Activated T-cell treated with anti-CD3 and anti-CD28 coated beads, Interleukin-2, amount 50 U/mL, for 24 hours (primary cell): ENCODE measurements at regions not wholly inside any gene's neighbourhood (a gene's known extent, or its start where the extent isn't known, plus 50 kb on each side); places are given as distances from the start of the nearest gene placed in this dataset.

ENCODE experiments used
- DNase-seq: peaks from one replicate; pipeline ENCODE4 v3.0.0-alpha.2; 2020
- H3K27ac Mint-ChIP-seq: 2 replicates; pipeline ENCODE4 v1.8.0; 2020; ENCODE audit warnings: mild to moderate bottlenecking, mixed read lengths
- H3K27me3 Mint-ChIP-seq: 2 replicates; pipeline ENCODE4 v1.8.0; 2020; ENCODE audit warnings: mixed read lengths
- H3K36me3 Mint-ChIP-seq: 2 replicates; pipeline ENCODE4 v1.8.0; 2020; ENCODE audit warnings: low read depth, mixed read lengths
- H3K4me1 Mint-ChIP-seq: 2 replicates; pipeline ENCODE4 v1.8.0; 2020; ENCODE audit warnings: low read depth, mixed read lengths
- H3K4me3 Mint-ChIP-seq: 2 replicates; pipeline ENCODE4 v1.8.0; 2020; ENCODE audit warnings: mild to moderate bottlenecking, moderate library complexity, mixed read lengths
- H3K9me3 Mint-ChIP-seq: 2 replicates; pipeline ENCODE4 v1.8.0; 2020; ENCODE audit warnings: mixed read lengths

GRCh38 chr6:12422848-12423247, 132.7 kb downstream of the EDN1 start:
- peaks cover 12% of the 10 kb centered on the region for H3K27me3 Mint-ChIP-seq
- H3K4me3 Mint-ChIP-seq, result no peak overlapping the region
- no peak for DNase-seq
- H3K4me1 Mint-ChIP-seq, result no peaks in the 10 kb centered on the region
- H3K9me3 Mint-ChIP-seq, result no peaks in the 10 kb centered on the region
- H3K36me3 Mint-ChIP-seq, result no peaks in the 10 kb centered on the region
- H3K27ac Mint-ChIP-seq, result no peak overlapping the region

GRCh38 chr6:12423832-12424231, 133.7 kb downstream of the EDN1 start:
- H3K9me3 Mint-ChIP-seq, result no peaks in the 10 kb centered on the region

GRCh38 chr6:12426121-12426520, 136.0 kb downstream of the EDN1 start:
- peaks cover 9% of the 10 kb centered on the region for H3K27me3 Mint-ChIP-seq
- H3K27ac Mint-ChIP-seq, result no peak overlapping the region
- H3K4me1 Mint-ChIP-seq, result no peaks in the 10 kb centered on the region
- no peak overlapping the region for H3K4me3 Mint-ChIP-seq
- no peak for DNase-seq
- H3K9me3 Mint-ChIP-seq, result no peaks in the 10 kb centered on the region
- H3K36me3 Mint-ChIP-seq, result no peaks in the 10 kb centered on the region

More at GRCh38 chr6:12423832-12424231, 133.7 kb downstream of the EDN1 start:
- Mint-ChIP-seq H3K27ac (no peak overlapping the region), H3K27me3 (peaks cover 12% of the 10 kb centered on the region), H3K36me3 (no peaks in the 10 kb centered on the region), H3K4me3 (no peak overlapping the region), H3K4me1 (no peaks in the 10 kb centered on the region)
- DNase-seq, result no peak

DNA sequence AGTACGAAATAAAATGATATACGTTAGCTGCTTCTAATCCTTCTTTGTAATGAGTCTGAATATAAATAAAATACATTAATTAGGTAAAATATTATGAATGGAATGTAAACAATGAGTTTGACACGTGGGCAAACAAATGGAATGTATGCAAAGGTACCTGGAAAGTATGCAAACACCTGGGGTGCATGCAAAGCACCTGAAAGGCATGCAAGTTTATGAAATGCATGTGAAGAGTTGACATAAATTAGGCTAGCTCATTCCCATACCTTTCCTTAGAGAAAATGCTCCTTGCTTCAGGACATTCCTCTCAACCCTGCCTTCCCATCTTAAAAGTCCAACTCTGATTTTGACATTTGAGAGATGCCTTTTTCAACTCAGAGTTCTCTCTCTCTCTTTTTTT, 140.9 kb downstream of the EDN1 start:
- no peak overlapping the region for H3K27ac Mint-ChIP-seq
- H3K36me3 Mint-ChIP-seq, result no peaks in the 10 kb centered on the region
- H3K4me1 Mint-ChIP-seq, result no peaks in the 10 kb centered on the region
- H3K27me3 Mint-ChIP-seq, result peaks cover 5% of the 10 kb centered on the region
- H3K9me3 Mint-ChIP-seq, result peaks cover 4% of the 10 kb centered on the region
- no peak overlapping the region for H3K4me3 Mint-ChIP-seq
- DNase-seq, result no peak

DNA sequence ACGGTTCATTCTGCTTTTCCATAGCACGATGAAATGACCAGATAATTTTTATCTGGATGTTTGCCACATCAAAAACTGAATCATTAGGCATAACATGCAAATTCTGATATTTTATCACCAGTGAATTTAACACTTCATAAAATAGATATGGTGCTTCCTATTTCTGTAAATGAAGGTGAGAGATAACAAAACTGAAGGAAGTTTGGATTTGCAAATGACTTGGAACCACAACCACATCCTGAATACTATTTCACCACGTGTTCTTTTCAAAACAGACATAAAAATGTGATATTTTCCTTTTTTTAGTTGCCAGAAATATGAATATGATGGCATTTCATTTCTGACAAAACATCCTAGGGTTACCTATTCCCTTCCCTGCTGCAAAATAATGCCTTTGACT, 146.1 kb downstream of the EDN1 start:
- DNase-seq, result no peak

DNA sequence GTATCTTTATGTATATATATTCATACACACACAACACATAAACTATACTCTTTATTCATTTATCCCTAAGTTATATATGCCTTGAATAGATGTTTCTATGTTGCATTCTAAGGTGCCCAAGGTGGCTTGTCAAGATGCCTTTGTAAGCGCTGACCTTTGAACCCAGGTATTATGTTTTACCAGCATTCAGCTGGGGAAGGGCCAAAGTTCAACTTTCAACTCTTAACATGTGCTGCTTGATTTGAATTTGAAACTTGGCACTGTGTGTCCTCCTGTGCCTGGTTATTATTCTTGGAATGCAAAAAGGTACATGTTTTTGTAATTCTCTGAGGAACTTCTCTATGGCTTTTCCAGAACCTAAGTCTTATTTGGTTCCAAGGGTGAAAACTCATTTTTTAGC, 146.5 kb downstream of the EDN1 start:
- H3K27ac Mint-ChIP-seq, result no peak overlapping the region
- no peak for DNase-seq
- H3K4me3 Mint-ChIP-seq, result no peak overlapping the region
- no peaks in the 10 kb centered on the region for H3K4me1 Mint-ChIP-seq
- H3K36me3 Mint-ChIP-seq, result no peaks in the 10 kb centered on the region
- H3K9me3 Mint-ChIP-seq, result peaks cover 4% of the 10 kb centered on the region
- H3K27me3 Mint-ChIP-seq, result peaks cover 8% of the 10 kb centered on the region

More for the DNA sequence above, 146.1 kb downstream of the EDN1 start:
- Mint-ChIP-seq H3K4me3 (no peak overlapping the region), H3K9me3 (peaks cover 4% of the 10 kb centered on the region), H3K36me3 (no peaks in the 10 kb centered on the region), H3K27ac (no peak overlapping the region), H3K4me1 (no peaks in the 10 kb centered on the region), H3K27me3 (peaks cover 6% of the 10 kb centered on the region)

GRCh38 chr6:12439296-12439695, 149.1 kb downstream of the EDN1 start:
- no peaks in the 10 kb centered on the region for H3K4me1 Mint-ChIP-seq
- no peaks in the 10 kb centered on the region for H3K9me3 Mint-ChIP-seq
- H3K4me3 Mint-ChIP-seq, result no peak overlapping the region
- DNase-seq, result no peak
- H3K27me3 Mint-ChIP-seq, result peaks cover 20% of the 10 kb centered on the region
- H3K36me3 Mint-ChIP-seq, result no peaks in the 10 kb centered on the region
- H3K27ac Mint-ChIP-seq, result no peak overlapping the region

DNA sequence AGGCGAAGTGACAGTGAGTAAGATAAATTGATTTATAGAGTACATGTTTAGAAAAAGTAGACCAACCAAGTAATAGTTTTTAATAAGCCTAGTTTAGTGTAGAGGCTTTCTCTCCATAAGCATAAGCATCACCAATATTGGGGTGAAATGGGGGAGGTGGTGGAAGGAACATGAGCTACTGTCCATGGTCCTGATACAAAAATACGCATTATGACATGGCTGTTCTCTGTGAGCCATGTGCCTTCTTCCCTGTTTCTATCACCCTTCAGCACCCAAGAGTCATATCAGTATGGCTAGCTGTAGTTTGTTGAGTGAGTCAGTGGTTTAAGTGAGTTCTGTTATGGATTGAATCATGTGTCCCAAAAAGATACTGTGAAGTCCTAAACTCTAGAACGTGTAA, 150.8 kb downstream of the EDN1 start:
- no peak for DNase-seq
- H3K27me3 Mint-ChIP-seq, result peaks cover 27% of the 10 kb centered on the region
- H3K9me3 Mint-ChIP-seq, result no peaks in the 10 kb centered on the region
- H3K36me3 Mint-ChIP-seq, result no peaks in the 10 kb centered on the region
- no peak overlapping the region for H3K27ac Mint-ChIP-seq
- no peak overlapping the region for H3K4me3 Mint-ChIP-seq
- no peaks in the 10 kb centered on the region for H3K4me1 Mint-ChIP-seq

DNA sequence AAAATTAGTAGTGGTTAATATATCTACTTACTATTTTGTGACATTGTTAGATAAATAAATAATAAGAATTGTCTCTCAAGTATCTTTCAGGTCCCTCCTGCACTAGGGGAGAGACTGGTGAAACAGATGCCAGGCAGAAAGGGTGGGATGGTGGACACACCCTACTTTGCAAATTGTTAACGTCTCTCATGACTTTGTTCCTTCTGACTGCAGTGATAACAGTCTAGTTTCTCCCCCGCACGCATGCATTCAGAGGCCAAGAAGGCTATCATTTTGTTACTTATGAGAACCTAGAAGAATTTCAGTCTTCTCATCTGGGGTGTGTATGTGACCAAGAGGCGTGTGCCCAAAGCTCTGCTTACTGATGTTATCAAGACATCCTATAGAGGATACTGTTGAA, 152.3 kb downstream of the EDN1 start:
- Mint-ChIP-seq H3K4me3 (no peak overlapping the region), H3K36me3 (no peaks in the 10 kb centered on the region), H3K4me1 (no peaks in the 10 kb centered on the region), H3K9me3 (no peaks in the 10 kb centered on the region), H3K27me3 (peaks cover 31% of the 10 kb centered on the region), H3K27ac (no peak overlapping the region)
- no peak for DNase-seq

- no peak overlapping the region for H3K27ac Mint-ChIP-seq
- H3K4me3 Mint-ChIP-seq, result no peak overlapping the region
- H3K9me3 Mint-ChIP-seq, result no peaks in the 10 kb centered on the region
- no peaks in the 10 kb centered on the region for H3K4me1 Mint-ChIP-seq
- no peaks in the 10 kb centered on the region for H3K36me3 Mint-ChIP-seq
- no peak for DNase-seq
- H3K27me3 Mint-ChIP-seq, result peaks cover 24% of the 10 kb centered on the region
Measured at GRCh38 chr6:12446394-12446793, 156.2 kb downstream of the EDN1 start.

- H3K27me3 Mint-ChIP-seq, result peaks cover 10% of the 10 kb centered on the region
- H3K4me1 Mint-ChIP-seq, result no peaks in the 10 kb centered on the region
- H3K27ac Mint-ChIP-seq, result no peak overlapping the region
- H3K9me3 Mint-ChIP-seq, result peaks cover 11% of the 10 kb centered on the region
- H3K36me3 Mint-ChIP-seq, result no peaks in the 10 kb centered on the region
- no peak for DNase-seq
- H3K4me3 Mint-ChIP-seq, result no peak overlapping the region
Measured at GRCh38 chr6:12449447-12449846, 159.3 kb downstream of the EDN1 start.

DNA sequence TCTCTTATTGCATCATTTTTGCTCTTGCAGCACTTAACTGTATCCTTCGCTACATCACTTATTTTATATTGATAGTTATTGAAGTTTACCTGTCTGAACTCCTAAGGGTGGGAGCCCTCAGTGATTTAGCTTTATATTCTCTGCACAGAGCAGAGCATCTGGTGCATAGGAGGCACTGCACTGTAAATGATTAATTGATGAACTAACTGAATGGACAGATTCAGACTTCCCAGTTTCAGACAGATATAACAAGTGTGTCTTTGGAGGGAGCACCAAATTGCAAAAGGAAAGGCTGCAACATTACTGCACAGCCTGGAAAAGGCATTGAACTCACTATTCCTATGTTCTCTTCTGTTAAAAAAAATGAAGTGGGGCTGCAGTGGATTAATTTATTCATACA, 160.3 kb downstream of the EDN1 start:
- Mint-ChIP-seq H3K27me3 (peaks cover 5% of the 10 kb centered on the region), H3K4me3 (no peak overlapping the region), H3K9me3 (peaks cover 15% of the 10 kb centered on the region), H3K4me1 (no peaks in the 10 kb centered on the region), H3K27ac (no peak overlapping the region), H3K36me3 (no peaks in the 10 kb centered on the region)
- no peak for DNase-seq

- H3K27ac Mint-ChIP-seq, result no peak overlapping the region
- peaks cover 9% of the 10 kb centered on the region for H3K27me3 Mint-ChIP-seq
- DNase-seq, result no peak
- no peaks in the 10 kb centered on the region for H3K4me1 Mint-ChIP-seq
- H3K4me3 Mint-ChIP-seq, result no peak overlapping the region
- H3K36me3 Mint-ChIP-seq, result no peaks in the 10 kb centered on the region
- peaks cover 15% of the 10 kb centered on the region for H3K9me3 Mint-ChIP-seq
Measured at GRCh38 chr6:12456343-12456742, 166.2 kb downstream of the EDN1 start.

DNA sequence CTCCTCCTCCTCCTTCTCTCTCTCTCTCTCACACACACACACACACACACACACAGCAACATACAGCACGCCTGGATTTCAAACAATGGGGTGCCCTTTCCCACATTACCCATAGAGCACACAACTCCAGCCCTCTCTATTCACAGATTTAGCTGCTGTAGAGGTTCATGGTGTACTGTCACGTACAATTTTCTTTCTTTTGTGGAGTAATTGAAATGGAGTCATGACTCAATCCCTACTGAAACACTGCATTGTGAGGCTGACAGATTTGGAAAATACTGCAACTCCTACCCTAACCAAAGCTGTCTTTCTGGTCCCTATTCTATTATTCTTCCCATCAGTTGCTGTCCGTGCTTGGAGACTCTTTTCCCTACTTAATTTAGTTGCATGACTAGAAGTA, 166.9 kb downstream of the EDN1 start:
- H3K4me3 Mint-ChIP-seq, result no peak overlapping the region
- H3K27ac Mint-ChIP-seq, result no peak overlapping the region
- H3K4me1 Mint-ChIP-seq, result no peaks in the 10 kb centered on the region
- H3K27me3 Mint-ChIP-seq, result peaks cover 9% of the 10 kb centered on the region
- H3K9me3 Mint-ChIP-seq, result peaks cover 15% of the 10 kb centered on the region
- DNase-seq, result no peak
- H3K36me3 Mint-ChIP-seq, result no peaks in the 10 kb centered on the region

DNA sequence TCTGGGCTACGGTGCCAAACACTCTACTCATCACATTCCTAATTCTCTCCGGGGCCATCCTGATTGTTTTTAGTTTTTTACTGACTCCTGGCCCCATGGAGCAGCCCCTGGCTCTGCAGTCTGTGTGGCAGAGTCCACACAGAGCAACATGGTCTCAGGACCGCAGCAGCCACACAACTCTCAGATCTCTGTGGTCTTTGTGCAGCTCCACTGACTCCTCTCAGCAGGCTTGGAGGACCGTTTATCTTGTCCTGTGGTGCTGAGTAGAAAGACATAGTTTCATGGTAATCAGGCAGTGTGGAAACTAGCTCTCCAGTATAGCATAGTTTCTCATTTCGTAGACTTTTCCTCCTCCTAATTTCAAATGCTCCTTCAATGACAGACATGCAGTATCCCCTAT, 168.4 kb downstream of the EDN1 start:
- no peak for DNase-seq
- Mint-ChIP-seq H3K27me3 (peaks cover 11% of the 10 kb centered on the region), H3K4me3 (no peak overlapping the region), H3K4me1 (no peaks in the 10 kb centered on the region), H3K9me3 (peaks cover 10% of the 10 kb centered on the region), H3K36me3 (no peaks in the 10 kb centered on the region), H3K27ac (no peak overlapping the region)

- H3K36me3 Mint-ChIP-seq, result no peaks in the 10 kb centered on the region
- H3K9me3 Mint-ChIP-seq, result no peaks in the 10 kb centered on the region
- H3K27me3 Mint-ChIP-seq, result peaks cover 15% of the 10 kb centered on the region
- H3K27ac Mint-ChIP-seq, result no peak overlapping the region
- no peak for DNase-seq
- no peak overlapping the region for H3K4me3 Mint-ChIP-seq
- no peaks in the 10 kb centered on the region for H3K4me1 Mint-ChIP-seq
Measured at GRCh38 chr6:12459945-12460661, 169.9 kb downstream of the EDN1 start.
